GM20000 (cell line): ENCODE measurements at regions not wholly inside any gene's neighbourhood (a gene's known extent, or its start where the extent isn't known, plus 50 kb on each side); places are given as distances from the start of the nearest gene placed in this dataset.

ENCODE experiments used
- DNase-seq: peaks from one replicate; pipeline ENCODE4 v3.0.0; 2012; ENCODE audit warnings: low spot score
- TF ChIP-seq, protein P1 (sequence below): IDR thresholded peaks from 2 replicates; pipeline ENCODE4 v1.5.1; 2012; ENCODE audit warnings: mild to moderate bottlenecking, control low read depth; ENCODE audit errors: extremely low read depth, missing control alignments

DNA sequence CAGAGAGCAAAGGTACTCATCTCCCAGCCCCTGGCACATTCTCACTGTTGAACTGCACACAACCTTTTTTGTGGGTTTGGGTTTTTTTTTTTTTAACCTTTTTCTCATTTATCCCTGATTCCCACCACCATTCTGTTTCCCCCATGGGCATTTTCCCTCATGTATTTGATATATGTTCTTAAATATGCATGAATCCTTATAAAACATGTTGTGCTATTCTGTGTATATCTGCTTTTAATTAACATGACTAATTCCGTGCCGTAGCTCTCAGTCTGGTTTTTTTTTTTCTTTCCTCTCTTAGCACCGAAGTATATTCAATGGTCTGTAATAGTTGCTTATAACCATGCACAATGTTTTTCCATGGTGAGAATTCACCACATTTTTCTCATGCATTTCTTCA is 204.5 kb downstream of the RGS3 start:
- DNase-seq = no peak
- TF ChIP-seq, protein P1, sequence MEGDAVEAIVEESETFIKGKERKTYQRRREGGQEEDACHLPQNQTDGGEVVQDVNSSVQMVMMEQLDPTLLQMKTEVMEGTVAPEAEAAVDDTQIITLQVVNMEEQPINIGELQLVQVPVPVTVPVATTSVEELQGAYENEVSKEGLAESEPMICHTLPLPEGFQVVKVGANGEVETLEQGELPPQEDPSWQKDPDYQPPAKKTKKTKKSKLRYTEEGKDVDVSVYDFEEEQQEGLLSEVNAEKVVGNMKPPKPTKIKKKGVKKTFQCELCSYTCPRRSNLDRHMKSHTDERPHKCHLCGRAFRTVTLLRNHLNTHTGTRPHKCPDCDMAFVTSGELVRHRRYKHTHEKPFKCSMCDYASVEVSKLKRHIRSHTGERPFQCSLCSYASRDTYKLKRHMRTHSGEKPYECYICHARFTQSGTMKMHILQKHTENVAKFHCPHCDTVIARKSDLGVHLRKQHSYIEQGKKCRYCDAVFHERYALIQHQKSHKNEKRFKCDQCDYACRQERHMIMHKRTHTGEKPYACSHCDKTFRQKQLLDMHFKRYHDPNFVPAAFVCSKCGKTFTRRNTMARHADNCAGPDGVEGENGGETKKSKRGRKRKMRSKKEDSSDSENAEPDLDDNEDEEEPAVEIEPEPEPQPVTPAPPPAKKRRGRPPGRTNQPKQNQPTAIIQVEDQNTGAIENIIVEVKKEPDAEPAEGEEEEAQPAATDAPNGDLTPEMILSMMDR = no peak

DNA sequence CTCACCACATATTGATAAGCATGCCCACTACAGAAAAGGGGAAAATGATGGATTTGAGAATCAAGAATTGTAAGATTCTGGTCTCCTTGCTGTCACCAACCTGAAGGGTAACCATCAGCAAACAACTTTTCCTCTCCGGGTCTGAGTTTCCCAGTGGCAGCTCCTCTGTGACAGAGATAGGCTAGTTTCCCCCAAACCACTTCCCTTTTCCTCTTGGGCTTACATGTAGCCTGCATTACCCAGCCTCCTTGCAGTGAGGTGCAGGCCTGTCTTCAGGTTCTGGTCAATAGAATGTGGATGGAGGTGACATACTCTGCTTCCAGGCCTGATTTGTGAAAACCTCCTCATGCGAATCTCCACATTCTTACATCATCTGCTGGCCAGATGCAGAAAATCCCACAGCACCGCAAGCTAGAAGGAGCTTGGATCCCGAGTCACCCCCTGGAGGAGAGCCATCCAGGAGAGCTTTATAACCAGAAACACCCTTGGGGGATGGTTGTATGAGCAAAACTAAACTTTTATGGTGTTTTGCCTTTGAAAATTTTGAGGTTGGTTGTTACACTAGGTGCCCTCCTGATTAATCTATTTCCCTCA is 206.1 kb downstream of the RGS3 start:
- DNase-seq = no peak
- TF ChIP-seq, protein P1 = no peak

GRCh38 chr9:113673726-113674125 is 202.4 kb upstream of the ZNF618 start:
- TF ChIP-seq, protein P1 = no peak
- DNase-seq = no peak

DNA sequence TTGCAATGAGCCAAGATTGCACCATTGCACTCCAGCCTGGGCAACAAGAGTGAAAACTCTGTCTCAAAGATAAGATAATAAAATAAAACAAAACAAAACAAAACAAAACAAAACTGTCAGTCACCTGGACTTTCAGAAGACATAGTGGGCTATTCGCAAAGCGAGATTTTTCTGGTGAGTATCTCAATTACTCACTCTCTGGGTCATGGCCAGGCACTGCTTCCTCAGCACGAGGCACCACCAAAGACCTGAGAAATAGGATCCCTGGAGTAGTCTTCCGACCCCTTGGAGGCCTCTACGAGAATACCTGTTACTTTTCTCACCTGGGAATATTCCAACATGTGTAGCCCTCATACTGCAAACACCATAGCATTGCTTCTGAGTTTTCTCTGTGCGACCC is 201.7 kb upstream of the ZNF618 start:
- TF ChIP-seq, protein P1 = no peak
- DNase-seq = no peak

DNA sequence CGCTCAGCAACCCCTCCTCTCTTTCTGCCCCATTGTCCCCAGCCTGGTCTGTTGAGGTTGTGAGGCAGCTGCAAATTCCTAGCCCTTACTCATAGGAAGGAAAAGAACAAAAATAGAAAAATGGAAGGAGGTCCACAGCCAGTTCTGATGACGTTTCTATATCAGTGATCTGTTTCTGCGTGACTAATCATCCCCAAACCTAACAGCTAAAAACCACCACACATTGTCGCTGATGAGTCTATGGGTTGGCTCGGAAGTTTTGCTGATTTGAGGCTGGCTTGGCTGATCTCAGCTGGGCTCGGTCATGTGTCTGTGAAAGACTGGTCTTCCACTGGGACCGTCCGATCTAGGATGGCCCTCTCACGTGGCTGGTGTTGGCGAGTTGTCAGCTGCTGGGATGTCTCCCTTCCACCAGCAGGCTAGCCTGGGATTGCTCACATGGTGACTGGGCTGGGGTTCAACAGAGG is 200.6 kb upstream of the ZNF618 start:
- DNase-seq = no peak
- TF ChIP-seq, protein P1 = no peak

DNA sequence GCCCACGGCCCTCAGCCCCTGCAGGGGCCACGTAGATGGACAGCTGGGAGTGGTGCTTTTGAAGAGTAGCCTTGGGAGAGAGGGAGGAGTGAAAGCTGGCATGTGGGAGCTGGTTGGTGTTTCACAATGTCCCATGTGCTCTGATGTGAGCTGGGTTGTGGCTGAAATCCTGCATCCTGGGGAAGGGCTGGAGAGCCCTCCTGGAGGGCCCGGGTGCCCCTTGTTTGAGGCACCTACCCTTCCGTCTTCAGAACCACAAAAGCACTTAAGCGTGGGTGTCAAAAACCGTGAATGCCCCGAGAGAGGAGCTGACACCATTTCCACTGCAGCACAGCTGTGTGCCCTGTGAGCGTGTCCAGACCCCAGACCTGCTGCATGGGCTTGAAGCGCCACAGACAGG is 199.1 kb upstream of the ZNF618 start:
- TF ChIP-seq, protein P1 = no peak
- DNase-seq = no peak

DNA sequence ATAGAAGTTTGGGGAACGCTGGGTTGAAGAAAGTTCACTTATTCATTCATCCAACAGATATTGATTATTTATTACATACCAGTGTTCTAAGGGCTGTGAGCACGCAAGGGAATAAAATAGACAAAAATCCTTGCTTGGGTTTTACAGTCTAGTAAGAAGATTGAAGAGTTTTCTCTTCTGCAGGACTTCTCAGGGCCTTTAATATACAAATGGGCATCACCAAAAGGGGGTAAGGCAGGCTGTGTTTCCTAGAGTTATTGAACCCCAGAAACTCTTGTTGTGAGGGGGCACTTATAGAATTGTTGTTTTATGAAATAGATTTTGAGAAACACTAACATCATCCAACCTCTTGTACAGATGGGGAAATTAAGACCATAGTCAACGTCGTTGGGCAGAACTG is 198.5 kb upstream of the ZNF618 start:
- no peak for DNase-seq
- TF ChIP-seq, protein P1 = no peak
